Posterior vena cava (tissue), 2 donors: ENCODE measurements at regions not wholly inside any gene's neighbourhood (a gene's known extent, or its start where the extent isn't known, plus 50 kb on each side); places are given as distances from the start of the nearest gene placed in this dataset.
A peak's percentile ranks its signal among the peaks of the same experiment; 100 is the strongest.

ENCODE experiments used
- DNase-seq: peaks from one replicate; pipeline ENCODE4 v3.0.0-alpha.2; 2020; ENCODE audit warnings: low spot score
- intact Hi-C, 2 donors: fragments of 100-400 bp; cut with DNase I; formaldehyde crosslinking; loops; one replicate each; pipeline versions ENCODE4 v1.14.1 to v1.14.2; 2022 to 2023
- donor health status: DM: yes; HTN: yes; CAD: no.
- donor health status: DM: yes; HTN: yes; CAD: no.

GRCh38 chr3:14303336-14304100 is 98.9 kb upstream of the SLC6A6 start:
- intact Hi-C loops = no loop called here
- DNase-seq = peak; percentile 55

GRCh38 chr3:14304101-14305045 is 98.0 kb upstream of the SLC6A6 start:
- peak; percentile 57 for DNase-seq
- intact Hi-C loops = no loop called here

GRCh38 chr3:14305324-14305723 is 97.1 kb upstream of the SLC6A6 start:
- peak; percentile 22 for DNase-seq
- intact Hi-C loops = no loop called here

- DNase-seq = peak; percentile 30
- intact Hi-C loops = no loop called here
These were observed 96.3 kb upstream of the SLC6A6 start for GRCh38 chr3:14306142-14306541.

GRCh38 chr3:14307656-14308302 is 94.6 kb upstream of the SLC6A6 start:
- intact Hi-C loops = no loop called here
- peak; percentile 73 for DNase-seq

GRCh38 chr3:14311729-14312128 is 90.7 kb upstream of the SLC6A6 start:
- intact Hi-C loops = no loop called here
- DNase-seq = no peak

- intact Hi-C loops = no loop called here
- DNase-seq = peak; percentile 23
These were observed 90.0 kb upstream of the SLC6A6 start for GRCh38 chr3:14312375-14312774.

- intact Hi-C loops = no loop called here
- DNase-seq = no peak
These were observed 85.3 kb upstream of the SLC6A6 start for GRCh38 chr3:14317057-14317553.

- intact Hi-C loops = no loop called here
- peak; percentile 5 for DNase-seq
These were observed 83.8 kb upstream of the SLC6A6 start for GRCh38 chr3:14318646-14319045.

GRCh38 chr3:14319654-14320182 is 82.7 kb upstream of the SLC6A6 start:
- DNase-seq = no peak
- intact Hi-C loops = no loop called here

- DNase-seq = no peak
- intact Hi-C loops = no loop called here
These were observed 82.2 kb upstream of the SLC6A6 start for GRCh38 chr3:14320219-14320618.

GRCh38 chr3:14322001-14322400 is 80.4 kb upstream of the SLC6A6 start:
- DNase-seq = no peak
- intact Hi-C loops = no loop called here

GRCh38 chr3:14322667-14323295 is 79.6 kb upstream of the SLC6A6 start:
- DNase-seq = peak; percentile 47
- intact Hi-C loops = no loop called here

- peak; percentile 48 for DNase-seq
- intact Hi-C loops = no loop called here
These were observed 78.8 kb upstream of the SLC6A6 start for GRCh38 chr3:14323401-14324223.

GRCh38 chr3:14324224-14324944 is 78.0 kb upstream of the SLC6A6 start:
- intact Hi-C loops = no loop called here
- DNase-seq = peak; percentile 38

- intact Hi-C loops = no loop called here
- DNase-seq = no peak
These were observed 74.0 kb upstream of the SLC6A6 start for GRCh38 chr3:14328422-14328821.

- intact Hi-C loops = no loop called here
- DNase-seq = peak; percentile 16
These were observed 73.1 kb upstream of the SLC6A6 start for GRCh38 chr3:14329116-14329830.
